Mammary epithelial cell (primary cell): ENCODE measurements at regions not wholly inside any gene's neighbourhood (a gene's known extent, or its start where the extent isn't known, plus 50 kb on each side); places are given as distances from the start of the nearest gene placed in this dataset.

Experiments
- EZH2 ChIP-seq: IDR thresholded peaks from 2 replicates; pipeline ENCODE4 v1.6.1; 2012; ENCODE audit warnings: low read length, inconsistent platforms, borderline replicate concordance
- TF ChIP-seq, protein P1 (sequence below), 2 donors: IDR thresholded peaks in 1 of 2; conservative IDR thresholded peaks in 1 of 2; 2 replicates each; pipeline ENCODE4 v1.5.1; 2011 to 2012; ENCODE audit warnings: inconsistent platforms in 2 of 2, low read length in 2 of 2, mild to moderate bottlenecking in 2 of 2, control low read depth in 1 of 2, low read depth in 1 of 2; ENCODE audit not compliant: insufficient read depth in 1 of 2; ENCODE audit errors: extremely low read depth in 1 of 2

DNA sequence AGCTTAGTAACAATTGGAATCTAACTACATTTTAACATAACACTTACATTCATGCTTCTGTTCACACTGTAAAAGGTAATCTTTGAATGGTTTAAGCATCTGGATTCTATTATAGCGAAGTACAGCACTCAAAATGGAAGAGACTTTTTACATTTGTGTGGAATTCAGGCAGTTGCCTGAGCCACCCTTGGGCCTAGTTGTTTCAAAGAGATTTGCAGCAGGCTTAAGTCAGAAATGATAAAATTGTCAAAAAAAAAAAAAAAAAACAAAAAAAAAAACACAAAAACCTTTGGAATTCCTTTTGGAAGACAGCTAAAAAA, 199.9 kb downstream of the LYPLAL1 start:
- TF ChIP-seq, protein P1, sequence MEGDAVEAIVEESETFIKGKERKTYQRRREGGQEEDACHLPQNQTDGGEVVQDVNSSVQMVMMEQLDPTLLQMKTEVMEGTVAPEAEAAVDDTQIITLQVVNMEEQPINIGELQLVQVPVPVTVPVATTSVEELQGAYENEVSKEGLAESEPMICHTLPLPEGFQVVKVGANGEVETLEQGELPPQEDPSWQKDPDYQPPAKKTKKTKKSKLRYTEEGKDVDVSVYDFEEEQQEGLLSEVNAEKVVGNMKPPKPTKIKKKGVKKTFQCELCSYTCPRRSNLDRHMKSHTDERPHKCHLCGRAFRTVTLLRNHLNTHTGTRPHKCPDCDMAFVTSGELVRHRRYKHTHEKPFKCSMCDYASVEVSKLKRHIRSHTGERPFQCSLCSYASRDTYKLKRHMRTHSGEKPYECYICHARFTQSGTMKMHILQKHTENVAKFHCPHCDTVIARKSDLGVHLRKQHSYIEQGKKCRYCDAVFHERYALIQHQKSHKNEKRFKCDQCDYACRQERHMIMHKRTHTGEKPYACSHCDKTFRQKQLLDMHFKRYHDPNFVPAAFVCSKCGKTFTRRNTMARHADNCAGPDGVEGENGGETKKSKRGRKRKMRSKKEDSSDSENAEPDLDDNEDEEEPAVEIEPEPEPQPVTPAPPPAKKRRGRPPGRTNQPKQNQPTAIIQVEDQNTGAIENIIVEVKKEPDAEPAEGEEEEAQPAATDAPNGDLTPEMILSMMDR (conservative IDR thresholded peaks at IDR 0.05 in 1 of 2, IDR thresholded peaks at IDR 0.05 in 1 of 2; ENCODE audit: extremely low read depth in 1 of 2, insufficient read depth in 1 of 2, low read depth in 1 of 2, low read length in 2 of 2) = no peak
- no peak for TF ChIP-seq EZH2
